ENCODE measurements at regions not wholly inside any gene's neighbourhood (a gene's known extent, or its start where the extent isn't known, plus 50 kb on each side); places are given as distances from the start of the nearest gene placed in this dataset.

DNA sequence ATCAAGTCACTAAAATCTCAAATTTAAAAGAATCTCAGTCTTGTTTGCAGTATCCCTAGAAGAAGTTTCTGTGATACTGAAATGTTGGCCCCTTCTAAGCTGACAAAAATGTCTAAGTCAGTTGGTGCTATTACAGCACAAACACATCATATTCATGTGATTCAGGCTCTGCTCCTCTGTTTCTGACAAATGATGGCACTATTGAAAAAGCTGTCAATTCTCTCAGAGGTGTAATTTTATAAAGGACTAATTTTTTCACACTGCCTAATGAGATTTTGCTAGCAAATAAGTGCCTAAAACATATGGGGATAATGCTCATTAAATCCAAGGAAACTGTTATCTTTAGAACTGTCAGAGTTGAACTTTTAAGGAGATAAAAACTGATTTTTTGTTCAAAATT is 445.9 kb downstream of the DSC3 start:
- intact Hi-C loops (cut with micrococcal nuclease; ENCODE audit: unreplicated experiment), result no loop called here

DNA sequence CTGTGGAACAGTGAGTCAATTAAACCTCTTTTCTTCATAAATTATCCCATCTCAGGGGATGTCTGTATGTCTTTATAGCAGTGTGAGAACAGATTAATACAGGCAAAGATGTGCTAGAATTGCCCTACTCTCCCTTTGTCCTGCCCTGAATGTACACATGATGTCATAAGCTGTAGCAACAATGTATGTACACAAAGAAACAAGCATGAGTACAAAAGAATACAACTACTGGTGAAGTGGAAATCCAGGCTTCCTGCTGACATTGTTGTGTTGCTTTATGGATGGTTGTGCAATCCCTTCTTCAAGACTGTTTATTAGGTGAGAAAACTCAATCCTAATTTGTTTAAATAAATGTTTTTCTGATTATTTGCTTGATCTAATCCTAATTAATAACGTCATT is 446.6 kb downstream of the DSC3 start:
- no peaks in the 10 kb centered on the region for H3K27me3 ChIP-seq (replicated peaks in 1 of 2; ENCODE audit: control insufficient read depth in 2 of 2, insufficient read depth in 2 of 2, low read length in 1 of 2)
- 0% methylated on average over 1 of the region's 1 CpG for WGBS (ENCODE audit: insufficient coverage, insufficient replicate concordance, low lambda C conversion rate, missing lambda C conversion rate)
- H3K4me3 ChIP-seq, result no peak overlapping the region
- intact Hi-C loops (cut with micrococcal nuclease; ENCODE audit: unreplicated experiment) (no loop called here), in situ Hi-C loops (cut with MboI) (no loop called here)
- no peak overlapping the region for H2AFZ ChIP-seq (ENCODE audit: control insufficient read depth, low read depth, low read length)
- H3K79me2 ChIP-seq (ENCODE audit: control insufficient read depth, insufficient read depth, low read length), result no peaks in the 10 kb centered on the region
- no peaks in the 10 kb centered on the region for H3K4me1 ChIP-seq (ENCODE audit: control insufficient read depth, insufficient read depth, low read length)
- H3K27ac ChIP-seq (ENCODE audit: control insufficient read depth, insufficient read depth), result no peak overlapping the region
- ChIA-PET CTCF (no interaction called here), POLR2A (no interaction called here), RAD21 (ENCODE audit: unreplicated experiment) (no interaction called here), SMC1A (ENCODE audit: uncharacterized antibody, unreplicated experiment) (interaction anchor here (0.6 to 1.2 kb wide), 2 partner anchors 12 kb away, joined by 3 read pairs; no protein-coding TSS in a partner anchor)
- TF ChIP-seq BRCA1 (IDR thresholded peaks at IDR 0.05; ENCODE audit: low read depth, low read length) (no peak), BHLHE40 (IDR thresholded peaks at IDR 0.05; ENCODE audit: borderline replicate concordance in 1 of 2, low read depth in 2 of 2, low read length in 1 of 2) (no peak), BACH1 (IDR thresholded peaks at IDR 0.05; ENCODE audit: borderline replicate concordance) (no peak), SREBF2 (IDR thresholded peaks at IDR 0.05; ENCODE audit: low read length) (no peak), PAX8 (IDR thresholded peaks at IDR 0.05) (no peak), CREM (IDR thresholded peaks at IDR 0.05; ENCODE audit: low read depth) (no peak)
- no peak overlapping the region for H3K9ac ChIP-seq (ENCODE audit: control insufficient read depth, insufficient read depth, low read length)
- H3K36me3 ChIP-seq (ENCODE audit: control insufficient read depth in 2 of 2, insufficient read depth in 2 of 2, low read length in 1 of 2), result no peaks in the 10 kb centered on the region
- DNase-seq (ENCODE audit: low read depth, low spot score) (no peak), FAIRE-seq (no peak), ATAC-seq (no peak)
- no peak overlapping the region for H3K4me2 ChIP-seq (ENCODE audit: control insufficient read depth, insufficient read depth)
- H4K20me1 ChIP-seq (ENCODE audit: control insufficient read depth, insufficient read depth), result no peaks in the 10 kb centered on the region
- no peaks in the 10 kb centered on the region for H3K9me3 ChIP-seq (replicated peaks; ENCODE audit: control insufficient read depth, insufficient read depth, low read length)
- BruUV-seq (replicated peaks), result no TSS peak

More for the DNA sequence above, 445.9 kb downstream of the DSC3 start:
- Histone ChIP-seq H2AFZ (ENCODE audit: control insufficient read depth, low read depth, low read length) (no peak overlapping the region), H3K36me3 (ENCODE audit: control insufficient read depth in 2 of 2, insufficient read depth in 2 of 2, low read length in 1 of 2) (no peaks in the 10 kb centered on the region), H4K20me1 (ENCODE audit: control insufficient read depth, insufficient read depth) (no peaks in the 10 kb centered on the region), H3K27ac (ENCODE audit: control insufficient read depth, insufficient read depth) (no peak overlapping the region), H3K79me2 (ENCODE audit: control insufficient read depth, insufficient read depth, low read length) (no peaks in the 10 kb centered on the region), H3K9ac (ENCODE audit: control insufficient read depth, insufficient read depth, low read length) (no peak overlapping the region), H3K4me1 (ENCODE audit: control insufficient read depth, insufficient read depth, low read length) (no peaks in the 10 kb centered on the region), H3K27me3 (replicated peaks in 1 of 2; ENCODE audit: control insufficient read depth in 2 of 2, insufficient read depth in 2 of 2, low read length in 1 of 2) (no peaks in the 10 kb centered on the region), H3K9me3 (replicated peaks; ENCODE audit: control insufficient read depth, insufficient read depth, low read length) (no peaks in the 10 kb centered on the region), H3K4me3 (no peak overlapping the region), H3K4me2 (ENCODE audit: control insufficient read depth, insufficient read depth) (no peak overlapping the region)
- ChIA-PET CTCF (no interaction called here), SMC1A (ENCODE audit: uncharacterized antibody, unreplicated experiment) (no interaction called here), RAD21 (ENCODE audit: unreplicated experiment) (no interaction called here), POLR2A (no interaction called here)
- FAIRE-seq, result no peak
- no peak for DNase-seq (ENCODE audit: low read depth, low spot score)
- no peak for TF ChIP-seq POLR2A (IDR thresholded peaks at IDR 0.05; ENCODE audit: low read depth, low read length)
- no peak for TF ChIP-seq PAX8 (IDR thresholded peaks at IDR 0.05)
- no peak for TF ChIP-seq SPI1 (IDR thresholded peaks at IDR 0.05; ENCODE audit: borderline replicate concordance, insufficient read depth, low read depth, low read length)
- no peak for TF ChIP-seq NFIC (IDR thresholded peaks at IDR 0.05; ENCODE audit: low read depth, low read length)
- TF ChIP-seq CEBPB (IDR thresholded peaks at IDR 0.05; ENCODE audit: borderline replicate concordance in 1 of 2, low read depth in 2 of 2, low read length in 2 of 2), result no peak
- no peak for TF ChIP-seq NR2C2 (IDR thresholded peaks at IDR 0.05; ENCODE audit: borderline replicate concordance, control insufficient read depth, insufficient read length, low read depth)
- no peak for TF ChIP-seq USF2 (IDR thresholded peaks at IDR 0.05; ENCODE audit: borderline replicate concordance, low read depth, low read length)
- no peak for TF ChIP-seq MTA2 (IDR thresholded peaks at IDR 0.05; ENCODE audit: low read depth)
- no peak for TF ChIP-seq BMI1 (IDR thresholded peaks at IDR 0.05; ENCODE audit: borderline replicate concordance)
- TF ChIP-seq HDGF (IDR thresholded peaks at IDR 0.05), result no peak
- in situ Hi-C loops (cut with MboI), result no loop called here
- no TSS peak for BruUV-seq (replicated peaks)
- no peak for ATAC-seq
